ENCODE measurements at regions not wholly inside any gene's neighbourhood (a gene's known extent, or its start where the extent isn't known, plus 50 kb on each side); places are given as distances from the start of the nearest gene placed in this dataset.

GRCh38 chr7:27299861-27300260 lies 57.3 kb downstream of the EVX1 start:
- DNase-seq: no peak

- peak; percentile 13 to 28 for DNase-seq
Observed at GRCh38 chr7:27300421-27300820, 57.8 kb downstream of the EVX1 start.

DNA sequence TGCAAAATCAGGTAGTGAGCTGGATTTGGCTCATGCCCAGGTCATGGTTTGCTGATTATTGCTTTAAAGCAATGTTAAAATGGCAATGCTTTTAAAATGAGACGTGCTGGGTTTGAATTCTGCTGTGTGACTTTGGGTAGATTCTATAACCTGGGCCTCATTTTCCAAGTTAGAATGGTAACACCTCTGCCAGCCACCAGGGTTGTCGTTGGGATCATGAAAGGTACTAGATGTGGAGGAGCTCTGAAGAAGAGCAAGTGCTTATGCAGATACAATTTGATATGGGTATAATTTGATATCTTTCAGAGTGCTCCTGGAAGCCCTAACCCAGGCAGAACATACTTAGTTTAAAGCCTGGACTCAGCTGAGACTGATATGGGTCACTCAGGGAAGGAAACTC lies 60.0 kb downstream of the EVX1 start:
- DNase-seq: no peak

DNA sequence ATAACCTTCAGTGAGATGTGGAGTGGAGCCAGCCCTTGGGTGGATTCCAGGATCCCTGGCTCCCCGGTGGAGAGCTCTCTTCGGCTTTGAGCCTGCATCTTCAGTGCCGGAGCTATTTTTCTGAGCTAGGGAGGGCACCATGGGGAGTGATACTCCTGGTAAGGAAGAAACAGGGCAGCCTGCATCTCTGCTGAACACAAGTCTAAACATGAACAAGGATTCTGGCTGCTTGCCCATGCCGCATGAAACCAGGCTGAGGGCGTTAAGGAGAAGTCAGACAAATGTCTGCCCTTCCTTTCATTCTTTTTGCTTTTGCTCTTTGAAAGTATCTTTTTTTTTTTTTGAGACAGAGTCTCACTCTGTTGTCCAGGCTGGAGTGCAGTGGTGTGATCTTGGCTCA lies 60.4 kb downstream of the EVX1 start:
- no peak for DNase-seq

- no peak for DNase-seq
Observed at GRCh38 chr7:27305854-27306253, 63.3 kb downstream of the EVX1 start.

GRCh38 chr7:27312820-27313219 lies 70.2 kb downstream of the EVX1 start:
- DNase-seq: no peak

- DNase-seq: no peak
Observed at GRCh38 chr7:27314111-27314510, 71.5 kb downstream of the EVX1 start.

- DNase-seq: no peak
Observed at GRCh38 chr7:27315066-27315465, 72.5 kb downstream of the EVX1 start.

DNA sequence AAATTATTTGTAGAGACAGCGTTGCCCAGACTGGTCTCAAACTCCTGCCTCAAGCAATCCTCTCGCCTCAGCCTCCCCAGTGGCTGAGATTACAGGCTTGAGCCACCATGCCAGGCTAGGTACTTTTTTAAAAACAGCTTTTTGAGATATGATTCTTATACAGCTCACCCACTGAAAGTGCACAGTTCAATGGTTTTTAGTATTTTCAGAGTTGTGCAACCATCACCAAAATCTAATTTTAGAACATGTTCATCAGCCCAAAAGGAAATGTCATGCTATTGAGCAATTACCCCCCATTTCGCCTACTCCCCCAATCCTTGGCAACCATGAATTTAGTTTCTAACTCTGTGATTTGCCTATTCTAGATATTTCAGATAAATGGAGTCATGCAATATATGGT lies 73.7 kb downstream of the EVX1 start:
- peak; percentile 38 to 47 for DNase-seq

DNA sequence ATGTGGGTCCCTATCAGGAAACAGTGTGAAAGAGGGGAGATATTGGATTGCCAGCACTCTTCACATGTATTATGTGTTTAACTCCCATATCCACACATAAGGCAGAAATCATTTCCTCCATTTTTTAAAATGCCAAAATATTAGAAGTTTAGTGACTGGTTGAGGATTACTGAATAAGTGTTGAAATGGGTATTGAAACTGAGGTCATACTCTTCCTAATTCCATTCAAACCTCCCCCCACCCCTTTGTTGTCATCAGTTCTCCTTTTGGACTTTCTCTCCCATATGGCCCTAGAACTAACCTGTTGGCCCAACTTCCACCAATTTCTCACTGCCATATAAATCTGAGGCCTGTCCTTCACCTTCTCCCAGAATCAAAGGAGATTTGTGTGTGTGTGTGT lies 81.6 kb downstream of the EVX1 start:
- DNase-seq: peak; percentile 36 to 53

DNA sequence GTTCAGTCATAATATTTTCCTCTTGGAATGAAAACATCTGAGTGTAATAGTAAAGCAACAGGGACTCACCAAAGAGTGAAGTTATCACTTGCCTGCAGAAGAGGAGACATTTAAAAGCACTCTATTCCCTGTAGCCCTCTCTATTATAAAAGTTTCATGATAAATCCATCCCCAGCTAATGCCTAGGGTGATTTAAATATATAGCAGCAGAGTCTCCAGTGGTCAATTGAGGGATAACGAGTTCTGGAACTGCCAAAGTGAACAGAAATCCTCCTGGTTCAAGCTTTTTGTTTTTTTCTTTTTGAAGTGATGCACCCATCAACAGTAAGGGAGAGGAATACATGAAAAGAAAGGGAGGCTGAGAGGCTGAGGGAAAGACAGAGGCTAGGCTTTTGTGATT lies 87.3 kb downstream of the EVX1 start:
- DNase-seq: no peak

GRCh38 chr7:27339478-27339877 lies 96.9 kb downstream of the EVX1 start:
- DNase-seq: peak; percentile 85 to 87

DNA sequence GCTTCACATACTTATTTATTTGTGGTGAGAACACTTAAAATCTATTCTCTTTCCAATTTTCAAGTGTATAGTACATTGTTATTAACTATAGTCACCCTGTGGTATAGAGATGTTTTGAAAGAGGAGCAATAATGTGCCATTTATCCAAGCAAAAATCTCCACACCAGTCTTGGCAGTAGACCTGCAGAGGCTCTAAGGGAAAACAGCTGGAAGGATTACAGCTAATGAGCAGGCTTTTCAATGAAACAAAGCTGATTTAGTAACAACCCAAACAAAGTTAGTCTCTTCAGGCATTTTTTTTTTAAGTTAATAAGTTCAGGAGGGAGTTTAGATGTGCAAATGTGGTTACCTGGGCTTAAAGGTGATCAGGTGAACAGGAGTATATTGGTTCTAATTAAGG lies 101.9 kb downstream of the EVX1 start:
- DNase-seq: no peak

DNA sequence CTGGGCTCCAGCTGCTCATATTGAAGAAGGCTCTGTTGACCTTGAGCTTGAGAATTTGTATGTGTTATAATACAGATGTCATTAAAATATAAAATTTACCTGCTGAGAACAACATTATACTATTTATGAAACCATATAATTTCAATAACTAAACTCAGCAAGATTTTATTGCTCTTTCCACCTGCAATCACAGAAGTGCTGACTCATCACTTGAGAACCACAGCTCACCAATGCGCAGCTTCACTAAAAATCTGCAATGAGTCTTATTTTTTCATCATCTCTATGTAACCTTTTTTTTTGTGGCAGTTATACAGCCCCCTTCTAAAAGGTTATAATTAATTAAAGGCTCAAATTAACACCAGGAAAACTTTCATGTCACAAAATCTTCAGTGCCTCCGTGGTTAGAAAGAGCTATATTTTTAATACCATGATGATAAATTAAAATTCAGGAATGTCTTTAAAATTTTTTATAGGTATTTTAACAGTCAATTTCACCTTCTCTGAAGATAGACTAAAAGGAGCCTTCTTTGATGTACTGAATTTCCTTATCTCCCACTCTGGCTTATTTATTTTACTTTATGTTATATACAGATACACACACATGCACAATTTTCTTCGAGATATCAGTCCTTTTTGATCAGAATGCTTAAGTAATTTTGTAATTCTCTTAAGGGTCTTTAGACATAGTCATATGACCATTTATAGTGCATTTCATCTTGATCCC lies 102.7 kb downstream of the EVX1 start:
- DNase-seq: no peak

DNA sequence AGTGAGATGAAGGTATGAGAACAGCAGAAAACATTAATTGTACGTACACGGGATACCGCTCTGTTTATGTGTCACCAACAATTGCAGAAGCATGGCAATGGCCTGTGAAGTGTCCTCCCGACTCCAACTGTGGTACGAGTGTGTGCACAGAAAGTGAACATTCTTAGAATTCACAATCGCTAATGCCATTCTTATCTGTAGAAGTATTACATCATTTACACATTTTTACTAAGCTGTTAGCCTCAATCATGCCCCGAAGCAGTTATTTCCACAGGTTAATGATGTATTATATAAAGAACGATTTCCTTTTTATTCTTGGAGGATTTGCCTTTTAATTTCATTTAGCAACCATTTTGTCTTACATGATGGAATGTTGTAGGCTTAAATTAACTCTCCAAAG lies 103.4 kb downstream of the EVX1 start:
- DNase-seq: no peak

DNA sequence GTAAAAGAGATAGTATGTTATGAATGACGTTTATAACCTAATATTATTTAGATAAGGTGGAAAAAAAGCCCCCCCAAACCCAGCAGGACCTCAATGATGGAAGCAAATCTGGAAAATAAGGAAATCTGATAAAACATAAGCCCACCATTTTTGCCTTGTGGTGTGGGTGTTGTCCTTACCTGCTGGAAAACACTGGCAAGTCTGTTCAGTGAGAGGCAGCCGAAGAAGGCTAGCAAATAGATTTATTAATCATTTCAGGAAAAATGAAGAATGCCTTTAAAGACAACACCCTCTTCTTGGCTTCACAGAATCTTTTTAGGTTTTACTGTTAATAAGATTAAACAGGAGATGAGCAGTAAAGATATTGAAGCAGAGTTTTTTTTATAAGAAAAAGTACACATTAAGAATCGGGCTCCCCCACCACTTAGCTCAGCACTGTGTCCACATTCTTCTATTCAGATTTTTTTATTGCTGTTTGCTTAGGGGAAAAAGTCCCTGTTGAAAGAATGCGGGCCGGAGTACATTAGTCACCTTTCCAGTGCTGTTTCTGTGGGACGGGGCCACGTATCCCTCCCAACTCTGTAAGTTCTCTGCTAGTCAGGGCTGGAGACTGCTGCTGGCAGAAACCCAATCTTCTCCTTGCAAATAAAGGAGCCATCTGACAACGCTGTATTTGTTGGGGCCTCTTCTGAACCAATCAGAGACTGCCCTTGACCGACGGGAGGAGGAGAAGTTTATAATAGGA lies 104.1 kb downstream of the EVX1 start:
- DNase-seq: no peak

DNA sequence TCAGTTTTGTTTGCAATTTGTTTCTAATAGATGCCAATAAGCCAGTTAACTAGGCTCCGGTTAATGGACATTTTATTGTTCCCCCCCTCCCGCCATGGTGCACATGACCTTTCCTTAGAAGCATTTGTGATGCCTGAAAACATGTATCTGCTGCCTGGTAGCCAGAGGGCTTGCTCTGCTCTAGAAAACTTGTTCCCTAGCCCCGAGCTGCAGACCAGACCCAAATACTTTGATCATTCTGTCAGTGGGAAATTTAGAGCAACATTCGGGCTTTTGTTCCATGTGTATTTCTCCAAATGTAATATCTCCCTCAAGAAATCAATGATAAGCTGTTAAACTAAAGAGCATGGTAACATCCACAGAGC lies 104.7 kb downstream of the EVX1 start:
- DNase-seq: no peak

- no peak for DNase-seq
Observed at GRCh38 chr7:27349621-27350020, 107.0 kb downstream of the EVX1 start.

- no peak for DNase-seq
Observed at GRCh38 chr7:27351137-27351536, 108.5 kb downstream of the EVX1 start.

GRCh38 chr7:27351786-27352185 lies 109.2 kb downstream of the EVX1 start:
- DNase-seq: no peak

GRCh38 chr7:27359181-27360125 lies 116.9 kb downstream of the EVX1 start:
- DNase-seq: peak; percentile 83 to 93

DNA sequence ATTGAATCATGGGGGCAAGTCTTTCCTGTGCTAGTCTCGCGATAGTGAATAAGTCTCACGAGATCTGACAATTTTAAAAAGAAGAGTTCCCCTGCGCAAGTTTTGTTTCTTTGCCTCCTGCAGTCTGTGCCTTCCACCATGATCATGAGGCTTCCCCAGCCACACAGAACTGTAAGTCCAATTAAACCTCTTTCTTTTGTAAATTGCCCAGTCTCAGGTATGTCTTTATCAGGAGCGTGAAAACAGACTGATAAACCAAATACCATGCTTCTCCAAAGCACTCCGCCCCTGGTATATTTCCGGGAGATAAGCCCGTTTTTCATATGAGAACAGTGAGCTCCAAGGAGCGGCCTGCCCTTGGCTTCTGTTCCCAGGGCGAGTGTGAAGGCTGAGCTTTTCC lies 118.9 kb downstream of the EVX1 start:
- DNase-seq: no peak

DNA sequence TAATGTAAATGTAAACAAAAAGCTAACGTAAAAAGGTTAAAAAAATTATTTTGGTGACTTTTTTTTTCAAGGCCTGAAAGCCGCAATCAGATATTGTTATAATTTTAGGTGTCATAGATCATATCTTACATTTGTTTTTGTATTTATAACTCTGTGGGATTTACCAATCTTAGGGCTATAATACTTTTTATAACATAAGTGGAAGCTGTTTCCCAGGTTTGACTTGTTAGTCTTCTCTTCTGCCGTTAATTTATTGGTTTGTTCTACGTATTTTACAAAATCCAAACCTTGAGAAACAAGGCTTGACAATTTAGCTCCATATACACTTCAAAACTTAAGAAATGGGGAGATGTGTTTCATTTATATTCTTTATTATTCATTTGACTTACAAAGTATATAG lies 119.4 kb downstream of the EVX1 start:
- no peak for DNase-seq

- DNase-seq: peak; percentile 38 to 61
Observed at GRCh38 chr7:27364344-27364758, 121.7 kb downstream of the EVX1 start.
